HEK293 (cell line): ENCODE measurements at regions not wholly inside any gene's neighbourhood (a gene's known extent, or its start where the extent isn't known, plus 50 kb on each side); places are given as distances from the start of the nearest gene placed in this dataset.

Source experiments
- SP2 ChIP-seq: fragments of 450-650 bp; formaldehyde crosslinking; IDR thresholded peaks from 2 replicates; pipeline ENCODE4 v1.5.1; 2016; ENCODE audit warnings: missing biosample characterization, missing genetic modification characterization
- ZBTB1 ChIP-seq: fragments of 450-650 bp; formaldehyde crosslinking; IDR thresholded peaks from 2 replicates; pipeline ENCODE4 v1.5.1; 2016; ENCODE audit warnings: missing biosample characterization, missing genetic modification characterization
- ZFP3 ChIP-seq: fragments of 450-650 bp; formaldehyde crosslinking; IDR thresholded peaks from 2 replicates; pipeline ENCODE4 v1.5.1; 2016; ENCODE audit warnings: low read depth, missing biosample characterization, missing genetic modification characterization
- ZNF138 ChIP-seq: fragments of 450-650 bp; formaldehyde crosslinking; IDR thresholded peaks from 2 replicates; pipeline ENCODE4 v1.5.1; 2016; ENCODE audit warnings: missing biosample characterization, missing genetic modification characterization, borderline replicate concordance
- ZNF146 ChIP-seq: fragments of 450-650 bp; formaldehyde crosslinking; IDR thresholded peaks from 2 replicates; pipeline ENCODE4 v1.5.1; 2016; ENCODE audit warnings: missing biosample characterization, missing genetic modification characterization
- ZNF785 ChIP-seq: fragments of 450-650 bp; formaldehyde crosslinking; IDR thresholded peaks from 2 replicates; pipeline ENCODE4 v1.5.1; 2016; ENCODE audit warnings: missing biosample characterization, missing genetic modification characterization
- TF ChIP-seq, protein P1 (sequence below): fragments of 450-650 bp; formaldehyde crosslinking; IDR thresholded peaks from 2 replicates; pipeline ENCODE4 v1.5.1; 2016; ENCODE audit warnings: missing biosample characterization, missing genetic modification characterization
- TF ChIP-seq, protein P2 (sequence below): fragments of 450-650 bp; formaldehyde crosslinking; IDR thresholded peaks from 2 replicates; pipeline ENCODE4 v1.5.1; 2016; ENCODE audit warnings: missing biosample characterization, missing genetic modification characterization
- TF ChIP-seq, protein P3 (sequence below): fragments of 450-650 bp; IDR thresholded peaks from 2 replicates; pipeline ENCODE4 v1.5.1; 2018; ENCODE audit warnings: missing biosample characterization, missing genetic modification characterization
- TF ChIP-seq, protein P4 (sequence below): fragments of 450-650 bp; formaldehyde crosslinking; IDR thresholded peaks from 2 replicates; pipeline ENCODE4 v1.5.1; 2016; ENCODE audit warnings: missing biosample characterization, missing genetic modification characterization

DNA sequence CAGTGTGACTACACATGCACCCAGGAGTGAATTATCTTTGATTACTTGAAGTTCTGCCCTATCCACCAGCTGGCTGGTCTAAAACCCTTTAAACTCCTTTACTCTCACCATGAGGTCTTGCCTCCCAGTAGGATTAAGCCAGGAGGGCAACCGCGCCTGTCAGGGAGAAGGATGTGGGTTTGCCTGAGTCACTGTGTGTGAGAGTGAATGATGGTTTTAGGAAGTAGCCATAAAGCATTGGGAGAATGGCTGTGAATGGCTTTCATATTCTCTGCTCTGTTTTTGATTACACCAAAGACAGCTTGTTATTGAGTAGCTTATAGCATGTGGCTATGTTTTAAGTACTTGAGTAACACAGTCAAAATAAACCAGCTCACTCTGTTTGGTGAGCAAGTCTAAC, 637.7 kb upstream of the TBL1XR1 start:
- TF ChIP-seq, protein P1, sequence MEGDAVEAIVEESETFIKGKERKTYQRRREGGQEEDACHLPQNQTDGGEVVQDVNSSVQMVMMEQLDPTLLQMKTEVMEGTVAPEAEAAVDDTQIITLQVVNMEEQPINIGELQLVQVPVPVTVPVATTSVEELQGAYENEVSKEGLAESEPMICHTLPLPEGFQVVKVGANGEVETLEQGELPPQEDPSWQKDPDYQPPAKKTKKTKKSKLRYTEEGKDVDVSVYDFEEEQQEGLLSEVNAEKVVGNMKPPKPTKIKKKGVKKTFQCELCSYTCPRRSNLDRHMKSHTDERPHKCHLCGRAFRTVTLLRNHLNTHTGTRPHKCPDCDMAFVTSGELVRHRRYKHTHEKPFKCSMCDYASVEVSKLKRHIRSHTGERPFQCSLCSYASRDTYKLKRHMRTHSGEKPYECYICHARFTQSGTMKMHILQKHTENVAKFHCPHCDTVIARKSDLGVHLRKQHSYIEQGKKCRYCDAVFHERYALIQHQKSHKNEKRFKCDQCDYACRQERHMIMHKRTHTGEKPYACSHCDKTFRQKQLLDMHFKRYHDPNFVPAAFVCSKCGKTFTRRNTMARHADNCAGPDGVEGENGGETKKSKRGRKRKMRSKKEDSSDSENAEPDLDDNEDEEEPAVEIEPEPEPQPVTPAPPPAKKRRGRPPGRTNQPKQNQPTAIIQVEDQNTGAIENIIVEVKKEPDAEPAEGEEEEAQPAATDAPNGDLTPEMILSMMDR (tag by site-specific recombination) = no peak
- no peak for TF ChIP-seq ZBTB1 (tag by site-specific recombination)
- no peak for TF ChIP-seq SP2
- TF ChIP-seq, protein P2, sequence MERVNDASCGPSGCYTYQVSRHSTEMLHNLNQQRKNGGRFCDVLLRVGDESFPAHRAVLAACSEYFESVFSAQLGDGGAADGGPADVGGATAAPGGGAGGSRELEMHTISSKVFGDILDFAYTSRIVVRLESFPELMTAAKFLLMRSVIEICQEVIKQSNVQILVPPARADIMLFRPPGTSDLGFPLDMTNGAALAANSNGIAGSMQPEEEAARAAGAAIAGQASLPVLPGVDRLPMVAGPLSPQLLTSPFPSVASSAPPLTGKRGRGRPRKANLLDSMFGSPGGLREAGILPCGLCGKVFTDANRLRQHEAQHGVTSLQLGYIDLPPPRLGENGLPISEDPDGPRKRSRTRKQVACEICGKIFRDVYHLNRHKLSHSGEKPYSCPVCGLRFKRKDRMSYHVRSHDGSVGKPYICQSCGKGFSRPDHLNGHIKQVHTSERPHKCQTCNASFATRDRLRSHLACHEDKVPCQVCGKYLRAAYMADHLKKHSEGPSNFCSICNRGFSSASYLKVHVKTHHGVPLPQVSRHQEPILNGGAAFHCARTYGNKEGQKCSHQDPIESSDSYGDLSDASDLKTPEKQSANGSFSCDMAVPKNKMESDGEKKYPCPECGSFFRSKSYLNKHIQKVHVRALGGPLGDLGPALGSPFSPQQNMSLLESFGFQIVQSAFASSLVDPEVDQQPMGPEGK (tag by site-specific recombination) = no peak
- no peak for TF ChIP-seq ZNF138 (tag by site-specific recombination)
- TF ChIP-seq, protein P3, sequence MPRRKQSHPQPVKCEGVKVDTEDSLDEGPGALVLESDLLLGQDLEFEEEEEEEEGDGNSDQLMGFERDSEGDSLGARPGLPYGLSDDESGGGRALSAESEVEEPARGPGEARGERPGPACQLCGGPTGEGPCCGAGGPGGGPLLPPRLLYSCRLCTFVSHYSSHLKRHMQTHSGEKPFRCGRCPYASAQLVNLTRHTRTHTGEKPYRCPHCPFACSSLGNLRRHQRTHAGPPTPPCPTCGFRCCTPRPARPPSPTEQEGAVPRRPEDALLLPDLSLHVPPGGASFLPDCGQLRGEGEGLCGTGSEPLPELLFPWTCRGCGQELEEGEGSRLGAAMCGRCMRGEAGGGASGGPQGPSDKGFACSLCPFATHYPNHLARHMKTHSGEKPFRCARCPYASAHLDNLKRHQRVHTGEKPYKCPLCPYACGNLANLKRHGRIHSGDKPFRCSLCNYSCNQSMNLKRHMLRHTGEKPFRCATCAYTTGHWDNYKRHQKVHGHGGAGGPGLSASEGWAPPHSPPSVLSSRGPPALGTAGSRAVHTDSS (tag by site-specific recombination) = no peak
- no peak for TF ChIP-seq ZNF146 (tag by site-specific recombination)
- TF ChIP-seq ZNF785 (tag by site-specific recombination) = no peak
- TF ChIP-seq, protein P4, sequence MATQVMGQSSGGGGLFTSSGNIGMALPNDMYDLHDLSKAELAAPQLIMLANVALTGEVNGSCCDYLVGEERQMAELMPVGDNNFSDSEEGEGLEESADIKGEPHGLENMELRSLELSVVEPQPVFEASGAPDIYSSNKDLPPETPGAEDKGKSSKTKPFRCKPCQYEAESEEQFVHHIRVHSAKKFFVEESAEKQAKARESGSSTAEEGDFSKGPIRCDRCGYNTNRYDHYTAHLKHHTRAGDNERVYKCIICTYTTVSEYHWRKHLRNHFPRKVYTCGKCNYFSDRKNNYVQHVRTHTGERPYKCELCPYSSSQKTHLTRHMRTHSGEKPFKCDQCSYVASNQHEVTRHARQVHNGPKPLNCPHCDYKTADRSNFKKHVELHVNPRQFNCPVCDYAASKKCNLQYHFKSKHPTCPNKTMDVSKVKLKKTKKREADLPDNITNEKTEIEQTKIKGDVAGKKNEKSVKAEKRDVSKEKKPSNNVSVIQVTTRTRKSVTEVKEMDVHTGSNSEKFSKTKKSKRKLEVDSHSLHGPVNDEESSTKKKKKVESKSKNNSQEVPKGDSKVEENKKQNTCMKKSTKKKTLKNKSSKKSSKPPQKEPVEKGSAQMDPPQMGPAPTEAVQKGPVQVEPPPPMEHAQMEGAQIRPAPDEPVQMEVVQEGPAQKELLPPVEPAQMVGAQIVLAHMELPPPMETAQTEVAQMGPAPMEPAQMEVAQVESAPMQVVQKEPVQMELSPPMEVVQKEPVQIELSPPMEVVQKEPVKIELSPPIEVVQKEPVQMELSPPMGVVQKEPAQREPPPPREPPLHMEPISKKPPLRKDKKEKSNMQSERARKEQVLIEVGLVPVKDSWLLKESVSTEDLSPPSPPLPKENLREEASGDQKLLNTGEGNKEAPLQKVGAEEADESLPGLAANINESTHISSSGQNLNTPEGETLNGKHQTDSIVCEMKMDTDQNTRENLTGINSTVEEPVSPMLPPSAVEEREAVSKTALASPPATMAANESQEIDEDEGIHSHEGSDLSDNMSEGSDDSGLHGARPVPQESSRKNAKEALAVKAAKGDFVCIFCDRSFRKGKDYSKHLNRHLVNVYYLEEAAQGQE (tag by site-specific recombination) = no peak
- TF ChIP-seq ZFP3 (tag by site-specific recombination) = no peak
